AG09319 (cell line): ENCODE measurements at regions not wholly inside any gene's neighbourhood (a gene's known extent, or its start where the extent isn't known, plus 50 kb on each side); places are given as distances from the start of the nearest gene placed in this dataset.
A peak's percentile ranks its signal among the peaks of the same experiment; 100 is the strongest.

Source experiments
- DNase-seq: peaks from one replicate; pipeline ENCODE4 v3.0.0-alpha.2; 2010; ENCODE audit warnings: low read depth; ENCODE audit errors: extremely low read depth
- CTCF ChIP-seq: IDR thresholded peaks from 2 replicates; pipeline ENCODE4 v1.5.1; 2011; ENCODE audit warnings: low read depth, mild to moderate bottlenecking, inconsistent platforms, low read length, moderate library complexity

- TF ChIP-seq CTCF = peak; percentile 44
Observed at GRCh38 chr2:175309799-175310198, 128.3 kb upstream of the ATP5MC3 start.

GRCh38 chr2:175308005-175308404 lies 126.5 kb upstream of the ATP5MC3 start:
- no peak for DNase-seq
- no peak for TF ChIP-seq CTCF

More at GRCh38 chr2:175309799-175310198, 128.3 kb upstream of the ATP5MC3 start:
- DNase-seq = no peak

GRCh38 chr2:175304541-175304940 lies 123.0 kb upstream of the ATP5MC3 start:
- DNase-seq = no peak
- TF ChIP-seq CTCF = no peak

GRCh38 chr2:175293776-175294175 lies 112.3 kb upstream of the ATP5MC3 start:
- no peak for TF ChIP-seq CTCF
- DNase-seq = no peak

- no peak for TF ChIP-seq CTCF
- no peak for DNase-seq
Observed at GRCh38 chr2:175293195-175293594, 111.7 kb upstream of the ATP5MC3 start.

GRCh38 chr2:175282886-175283285 lies 101.4 kb upstream of the ATP5MC3 start:
- no peak for TF ChIP-seq CTCF
- DNase-seq = no peak

- DNase-seq = peak; percentile 0
Observed at GRCh38 chr2:175282300-175282699, 100.8 kb upstream of the ATP5MC3 start.

More at GRCh38 chr2:175282300-175282699, 100.8 kb upstream of the ATP5MC3 start:
- peak; percentile 24 for TF ChIP-seq CTCF
